Liver (tissue), 8 donors: ENCODE measurements at regions not wholly inside any gene's neighbourhood (a gene's known extent, or its start where the extent isn't known, plus 50 kb on each side); places are given as distances from the start of the nearest gene placed in this dataset.
A peak's percentile ranks its signal among the peaks of the same experiment; 100 is the strongest.

Experiments used
- DNase-seq: peaks from one replicate; pipeline ENCODE4 v3.0.0-alpha.2; 2017; ENCODE audit warnings: low spot score
- H3K27ac ChIP-seq, 2 donors: one replicate each; pipeline ENCODE4 v1.7.0; 2013; ENCODE audit warnings: inconsistent platforms in 2 of 2, low read length in 2 of 2, control low read depth in 1 of 2, low read depth in 1 of 2, mild to moderate bottlenecking in 1 of 2
- H3K27me3 ChIP-seq, 4 donors: one replicate each; pipeline versions ENCODE4 v1.6.1 to v1.7.0; 2013; ENCODE audit warnings: low read length in 3 of 4, inconsistent platforms in 1 of 4, mild to moderate bottlenecking in 1 of 4, moderate library complexity in 1 of 4; ENCODE audit not compliant: control insufficient read depth in 4 of 4, insufficient read depth in 4 of 4
- H3K36me3 ChIP-seq, 4 donors: one replicate each; pipeline versions ENCODE4 v1.6.1 to v1.7.0; 2013; ENCODE audit warnings: low read length in 3 of 4, mild to moderate bottlenecking in 3 of 4, low read depth in 1 of 4, moderate library complexity in 1 of 4; ENCODE audit not compliant: control insufficient read depth in 4 of 4, insufficient read depth in 3 of 4
- H3K4me1 ChIP-seq, 4 donors: one replicate each; pipeline versions ENCODE4 v1.6.1 to v1.7.0; 2013; ENCODE audit warnings: low read length in 3 of 4, mild to moderate bottlenecking in 3 of 4, moderate library complexity in 1 of 4; ENCODE audit not compliant: control insufficient read depth in 4 of 4, insufficient read depth in 4 of 4
- H3K4me3 ChIP-seq, 3 donors: one replicate each; pipeline versions ENCODE4 v1.6.1 to v1.7.0; 2013; ENCODE audit warnings: low read length in 3 of 3, control low read depth in 1 of 3, low read depth in 1 of 3, mild to moderate bottlenecking in 1 of 3
- H3K9ac ChIP-seq, 2 donors: one replicate each; pipeline ENCODE4 v1.7.0; 2013; ENCODE audit warnings: low read length in 2 of 2, mild to moderate bottlenecking in 2 of 2, moderate library complexity in 2 of 2, control low read depth in 1 of 2, low read depth in 1 of 2
- H3K9me3 ChIP-seq, 4 donors: one replicate each; pipeline versions ENCODE4 v1.6.1 to v1.7.0; 2013; ENCODE audit warnings: low read length in 3 of 4; ENCODE audit not compliant: control insufficient read depth in 4 of 4
- EGR1 ChIP-seq, 2 donors: IDR thresholded peaks; 2 replicates each; pipeline ENCODE4 v1.6.1; 2016 to 2018; ENCODE audit warnings: antibody characterized with exemption in 2 of 2, low read depth in 2 of 2
- FOXA1 ChIP-seq: IDR thresholded peaks from 2 replicates; pipeline ENCODE4 v1.6.1; 2016; ENCODE audit warnings: antibody characterized with exemption
- GABPA ChIP-seq, 2 donors: IDR thresholded peaks in 1 of 2; conservative IDR thresholded peaks in 1 of 2; 2 replicates each; pipeline ENCODE4 v1.6.1; 2016; ENCODE audit warnings: antibody characterized with exemption in 2 of 2, mild to moderate bottlenecking in 1 of 2, moderate library complexity in 1 of 2
- HNF4A ChIP-seq, 2 donors: conservative IDR thresholded peaks; 2 replicates each; pipeline ENCODE4 v1.6.1; 2016; ENCODE audit warnings: antibody characterized with exemption in 2 of 2, mild to moderate bottlenecking in 2 of 2
- HNF4G ChIP-seq: IDR thresholded peaks from 2 replicates; pipeline ENCODE4 v1.6.1; 2016; ENCODE audit warnings: antibody characterized with exemption
- JUND ChIP-seq, 2 donors: IDR thresholded peaks; 2 replicates each; pipeline ENCODE4 v1.6.1; 2016; ENCODE audit warnings: antibody characterized with exemption in 2 of 2
- NR2F2 ChIP-seq: IDR thresholded peaks from 2 replicates; pipeline ENCODE4 v1.6.1; 2016; ENCODE audit warnings: antibody characterized with exemption
- RAD21 ChIP-seq, 2 donors: IDR thresholded peaks; 2 replicates each; pipeline ENCODE4 v1.6.1; 2016; ENCODE audit warnings: antibody characterized with exemption in 2 of 2, mild to moderate bottlenecking in 2 of 2
- RXRA ChIP-seq, 2 donors: IDR thresholded peaks; 2 replicates each; pipeline ENCODE4 v1.6.1; 2017 to 2018; ENCODE audit warnings: antibody characterized with exemption in 2 of 2, mild to moderate bottlenecking in 1 of 2
- SP1 ChIP-seq: IDR thresholded peaks from 2 replicates; pipeline ENCODE4 v1.6.1; 2018; ENCODE audit warnings: antibody characterized with exemption, mild to moderate bottlenecking
- TAF1 ChIP-seq: conservative IDR thresholded peaks from 2 replicates; pipeline ENCODE4 v1.6.1; 2016; ENCODE audit warnings: antibody characterized with exemption, mild to moderate bottlenecking
- YY1 ChIP-seq: IDR thresholded peaks from 2 replicates; pipeline ENCODE4 v1.6.1; 2016; ENCODE audit warnings: antibody characterized with exemption, mild to moderate bottlenecking
- WGBS: extraction: QIAGEN DNeasy Blood & Tissue Kit; methylation state at CpG from one replicate; pipeline ENCODE4 v1.1.7; 2013; 5-methylcytosine and 5-hydroxymethylcytosine counted together
- TF ChIP-seq, protein P1 (sequence below): IDR thresholded peaks from 2 replicates; pipeline ENCODE4 v1.6.1; 2016; ENCODE audit warnings: antibody characterized with exemption
- TF ChIP-seq, protein P2 (sequence below): IDR thresholded peaks from 2 replicates; pipeline ENCODE4 v1.6.1; 2016; ENCODE audit warnings: antibody characterized with exemption
- TF ChIP-seq, protein P3 (sequence below): IDR thresholded peaks from 2 replicates; pipeline ENCODE4 v1.6.1; 2016; ENCODE audit warnings: antibody characterized with exemption, mild to moderate bottlenecking
- TF ChIP-seq, protein P4 (sequence below): fragments of 150-350 bp; IDR thresholded peaks from 2 replicates; pipeline ENCODE4 v1.5.1; 2017; ENCODE audit warnings: improper control_type of control experiment, low read depth, low read length; ENCODE audit not compliant: missing input control
- donor health status: healthy.
- donor health status: healthy.
- donor health status: healthy.
- donor health status: healthy.
- donor health status: healthy.

DNA sequence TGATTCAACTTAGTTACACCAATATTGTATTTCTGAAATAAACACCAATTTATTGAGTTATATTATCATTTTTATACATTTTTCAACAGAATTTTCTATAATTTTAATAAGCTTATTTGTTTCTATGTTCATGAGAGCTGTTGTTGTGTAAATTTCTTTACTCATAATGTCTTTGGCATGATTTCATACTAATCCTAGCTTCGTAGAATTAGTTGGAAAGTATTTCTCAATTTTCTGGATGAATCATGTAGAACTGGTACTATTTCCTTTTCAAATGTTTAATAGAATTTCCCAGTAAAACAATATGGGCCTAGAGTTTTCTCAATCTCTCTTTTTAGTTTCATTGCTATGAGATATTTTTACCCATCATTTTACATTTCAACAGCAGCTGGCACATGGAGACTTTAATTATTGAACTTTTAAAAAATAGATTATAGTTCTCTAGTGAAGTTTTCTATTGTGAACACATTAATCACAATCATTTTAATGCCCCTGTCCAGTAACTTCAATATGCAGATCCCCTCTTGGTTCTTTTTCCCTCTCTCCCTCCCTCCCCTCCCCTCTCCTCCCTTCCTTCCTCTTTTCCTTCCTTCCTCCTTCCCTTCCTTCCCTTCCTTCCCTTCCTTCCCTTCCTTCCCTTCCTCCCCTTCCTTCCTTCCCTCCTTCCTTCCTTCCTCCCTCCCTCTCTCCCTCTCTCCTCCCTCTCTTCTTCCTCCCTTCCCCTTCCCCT is 1357.1 kb downstream of the ZPLD1 start:
- Histone ChIP-seq H3K27ac (no peak overlapping the region), H3K36me3 (no peaks in the 10 kb centered on the region), H3K4me1 (no peaks in the 10 kb centered on the region), H3K27me3 (no peaks in the 10 kb centered on the region), H3K9ac (no peak overlapping the region), H3K9me3 (no peaks in the 10 kb centered on the region), H3K4me3 (no peak overlapping the region)
- 31% methylated on average over 1 of the region's 1 CpG for WGBS
- DNase-seq: no peak
- TF ChIP-seq YY1 (no peak), JUND (IDR thresholded peaks at IDR 0.05) (no peak), HNF4G (no peak), FOXA1 (no peak), RXRA (IDR thresholded peaks at IDR 0.05) (no peak), NR2F2 (no peak), HNF4A (conservative IDR thresholded peaks at IDR 0.05) (no peak), EGR1 (IDR thresholded peaks at IDR 0.05; ENCODE audit: low read depth in 2 of 2) (no peak), SP1 (no peak)
- TF ChIP-seq, protein P1, sequence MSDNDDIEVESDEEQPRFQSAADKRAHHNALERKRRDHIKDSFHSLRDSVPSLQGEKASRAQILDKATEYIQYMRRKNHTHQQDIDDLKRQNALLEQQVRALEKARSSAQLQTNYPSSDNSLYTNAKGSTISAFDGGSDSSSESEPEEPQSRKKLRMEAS: no peak
- TF ChIP-seq, protein P2, sequence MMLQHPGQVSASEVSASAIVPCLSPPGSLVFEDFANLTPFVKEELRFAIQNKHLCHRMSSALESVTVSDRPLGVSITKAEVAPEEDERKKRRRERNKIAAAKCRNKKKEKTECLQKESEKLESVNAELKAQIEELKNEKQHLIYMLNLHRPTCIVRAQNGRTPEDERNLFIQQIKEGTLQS: no peak

DNA sequence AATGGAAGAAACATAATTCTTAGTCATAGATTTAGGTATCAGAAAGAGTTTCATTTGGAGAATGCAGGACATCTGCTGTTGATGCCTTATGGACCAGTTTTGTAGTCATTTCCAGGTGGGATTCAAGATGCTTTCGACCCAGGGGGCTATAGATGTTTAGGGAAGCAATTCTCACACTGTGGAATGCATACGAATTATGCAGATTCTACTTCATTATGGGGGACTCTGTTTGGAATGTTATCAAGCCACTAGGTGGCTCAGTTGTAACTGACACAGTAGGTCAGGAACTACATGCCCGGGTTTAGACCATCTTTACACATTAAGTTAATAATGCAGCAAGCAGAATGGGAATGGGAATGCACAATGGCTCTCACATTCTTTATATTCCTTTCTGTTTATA is 1359.8 kb downstream of the ZPLD1 start:
- H3K9me3 ChIP-seq: no peaks in the 10 kb centered on the region
- DNase-seq: no peak
- 26% methylated on average over 3 of the region's 3 CpGs for WGBS

DNA sequence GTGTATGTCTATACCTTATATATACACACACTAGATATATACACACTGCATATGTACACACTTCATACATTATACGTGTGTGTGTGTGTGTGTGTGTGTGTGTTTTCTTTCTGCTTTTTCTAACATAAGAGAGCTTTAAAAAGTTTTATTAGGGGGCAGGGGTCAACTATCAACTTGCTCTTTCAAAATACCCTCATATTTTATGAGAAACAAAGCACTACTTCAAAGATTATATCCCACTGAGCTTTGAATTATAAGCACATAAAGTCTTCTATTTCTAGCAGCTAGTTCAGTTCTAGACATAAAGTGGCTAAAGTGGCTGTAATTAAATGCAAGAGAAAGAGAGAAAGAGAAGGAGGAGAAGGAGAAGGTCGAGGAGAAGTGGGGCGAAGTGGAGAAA is 1361.3 kb downstream of the ZPLD1 start:
- TF ChIP-seq HNF4A (conservative IDR thresholded peaks at IDR 0.05): no peak
- Histone ChIP-seq H3K27me3 (no peaks in the 10 kb centered on the region), H3K9me3 (no peaks in the 10 kb centered on the region), H3K36me3 (no peaks in the 10 kb centered on the region), H3K27ac (no peak overlapping the region), H3K4me3 (no peak overlapping the region), H3K4me1 (no peaks in the 10 kb centered on the region), H3K9ac (no peak overlapping the region)
- DNase-seq: no peak
- WGBS: 85% methylated on average over 3 of the region's 3 CpGs

More for the DNA sequence above, 1359.8 kb downstream of the ZPLD1 start:
- H3K27me3 ChIP-seq: no peaks in the 10 kb centered on the region
- no peak overlapping the region for H3K4me3 ChIP-seq
- no peaks in the 10 kb centered on the region for H3K36me3 ChIP-seq
- H3K4me1 ChIP-seq: no peaks in the 10 kb centered on the region
- H3K27ac ChIP-seq: no peak overlapping the region
- H3K9ac ChIP-seq: no peak overlapping the region
- TF ChIP-seq RAD21 (IDR thresholded peaks at IDR 0.05): peak; percentile 15 to 48
- TF ChIP-seq TAF1: no peak

DNA sequence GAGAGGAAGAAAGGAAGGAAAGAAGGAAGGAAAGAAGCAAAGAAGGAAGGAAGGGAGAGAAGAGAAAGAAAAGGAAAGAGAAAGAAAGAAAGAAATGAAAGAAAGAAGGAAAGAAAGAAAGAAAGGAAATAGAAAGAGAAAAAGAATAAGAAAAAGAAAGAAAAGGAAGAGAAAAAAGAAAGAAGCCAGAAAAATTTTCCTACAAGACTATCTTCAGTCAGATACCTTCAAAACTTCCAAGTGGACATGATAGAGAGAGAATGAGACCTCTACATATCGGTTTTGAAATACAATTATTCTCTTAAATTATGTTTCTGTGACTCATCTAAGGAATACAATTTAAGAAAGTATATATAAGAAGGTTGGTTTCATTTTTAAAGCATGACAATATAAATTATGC is 1369.0 kb downstream of the ZPLD1 start:
- no peak overlapping the region for H3K4me3 ChIP-seq
- no peak for DNase-seq
- no peak overlapping the region for H3K9ac ChIP-seq
- TF ChIP-seq, protein P2: no peak
- TF ChIP-seq HNF4G (no peak), FOXA1 (no peak), YY1 (no peak), JUND (IDR thresholded peaks at IDR 0.05) (no peak), GABPA (IDR thresholded peaks at IDR 0.05 in 1 of 2, conservative IDR thresholded peaks at IDR 0.05 in 1 of 2) (no peak), RAD21 (IDR thresholded peaks at IDR 0.05) (no peak), TAF1 (no peak), NR2F2 (no peak), HNF4A (conservative IDR thresholded peaks at IDR 0.05) (no peak), EGR1 (IDR thresholded peaks at IDR 0.05; ENCODE audit: low read depth in 2 of 2) (no peak), SP1 (no peak)
- TF ChIP-seq, protein P3, sequence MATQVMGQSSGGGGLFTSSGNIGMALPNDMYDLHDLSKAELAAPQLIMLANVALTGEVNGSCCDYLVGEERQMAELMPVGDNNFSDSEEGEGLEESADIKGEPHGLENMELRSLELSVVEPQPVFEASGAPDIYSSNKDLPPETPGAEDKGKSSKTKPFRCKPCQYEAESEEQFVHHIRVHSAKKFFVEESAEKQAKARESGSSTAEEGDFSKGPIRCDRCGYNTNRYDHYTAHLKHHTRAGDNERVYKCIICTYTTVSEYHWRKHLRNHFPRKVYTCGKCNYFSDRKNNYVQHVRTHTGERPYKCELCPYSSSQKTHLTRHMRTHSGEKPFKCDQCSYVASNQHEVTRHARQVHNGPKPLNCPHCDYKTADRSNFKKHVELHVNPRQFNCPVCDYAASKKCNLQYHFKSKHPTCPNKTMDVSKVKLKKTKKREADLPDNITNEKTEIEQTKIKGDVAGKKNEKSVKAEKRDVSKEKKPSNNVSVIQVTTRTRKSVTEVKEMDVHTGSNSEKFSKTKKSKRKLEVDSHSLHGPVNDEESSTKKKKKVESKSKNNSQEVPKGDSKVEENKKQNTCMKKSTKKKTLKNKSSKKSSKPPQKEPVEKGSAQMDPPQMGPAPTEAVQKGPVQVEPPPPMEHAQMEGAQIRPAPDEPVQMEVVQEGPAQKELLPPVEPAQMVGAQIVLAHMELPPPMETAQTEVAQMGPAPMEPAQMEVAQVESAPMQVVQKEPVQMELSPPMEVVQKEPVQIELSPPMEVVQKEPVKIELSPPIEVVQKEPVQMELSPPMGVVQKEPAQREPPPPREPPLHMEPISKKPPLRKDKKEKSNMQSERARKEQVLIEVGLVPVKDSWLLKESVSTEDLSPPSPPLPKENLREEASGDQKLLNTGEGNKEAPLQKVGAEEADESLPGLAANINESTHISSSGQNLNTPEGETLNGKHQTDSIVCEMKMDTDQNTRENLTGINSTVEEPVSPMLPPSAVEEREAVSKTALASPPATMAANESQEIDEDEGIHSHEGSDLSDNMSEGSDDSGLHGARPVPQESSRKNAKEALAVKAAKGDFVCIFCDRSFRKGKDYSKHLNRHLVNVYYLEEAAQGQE: no peak
- TF ChIP-seq, protein P4, sequence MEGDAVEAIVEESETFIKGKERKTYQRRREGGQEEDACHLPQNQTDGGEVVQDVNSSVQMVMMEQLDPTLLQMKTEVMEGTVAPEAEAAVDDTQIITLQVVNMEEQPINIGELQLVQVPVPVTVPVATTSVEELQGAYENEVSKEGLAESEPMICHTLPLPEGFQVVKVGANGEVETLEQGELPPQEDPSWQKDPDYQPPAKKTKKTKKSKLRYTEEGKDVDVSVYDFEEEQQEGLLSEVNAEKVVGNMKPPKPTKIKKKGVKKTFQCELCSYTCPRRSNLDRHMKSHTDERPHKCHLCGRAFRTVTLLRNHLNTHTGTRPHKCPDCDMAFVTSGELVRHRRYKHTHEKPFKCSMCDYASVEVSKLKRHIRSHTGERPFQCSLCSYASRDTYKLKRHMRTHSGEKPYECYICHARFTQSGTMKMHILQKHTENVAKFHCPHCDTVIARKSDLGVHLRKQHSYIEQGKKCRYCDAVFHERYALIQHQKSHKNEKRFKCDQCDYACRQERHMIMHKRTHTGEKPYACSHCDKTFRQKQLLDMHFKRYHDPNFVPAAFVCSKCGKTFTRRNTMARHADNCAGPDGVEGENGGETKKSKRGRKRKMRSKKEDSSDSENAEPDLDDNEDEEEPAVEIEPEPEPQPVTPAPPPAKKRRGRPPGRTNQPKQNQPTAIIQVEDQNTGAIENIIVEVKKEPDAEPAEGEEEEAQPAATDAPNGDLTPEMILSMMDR: no peak
- TF ChIP-seq, protein P1: no peak
- H3K9me3 ChIP-seq: peaks cover 0 to 11% (median 0%) of the 10 kb centered on the region in 4 donors
- 72% methylated on average over 1 of the region's 1 CpG for WGBS
- H3K36me3 ChIP-seq: no peaks in the 10 kb centered on the region
- no peaks in the 10 kb centered on the region for H3K27me3 ChIP-seq
- H3K27ac ChIP-seq: no peak overlapping the region
- H3K4me1 ChIP-seq: no peaks in the 10 kb centered on the region
